Neural cell (in vitro differentiated cells): ENCODE measurements at regions not wholly inside any gene's neighbourhood (a gene's known extent, or its start where the extent isn't known, plus 50 kb on each side); places are given as distances from the start of the nearest gene placed in this dataset.

ENCODE experiments used
- RAD21 ChIP-seq: fragments of 450-650 bp; conservative IDR thresholded peaks from 2 replicates; pipeline ENCODE4 v1.6.1; 2014; ENCODE audit warnings: antibody characterized with exemption, mild to moderate bottlenecking, moderate library complexity
- TF ChIP-seq, protein P1 (sequence below): IDR thresholded peaks from 2 replicates; pipeline ENCODE4 v1.6.1; 2012; ENCODE audit warnings: borderline replicate concordance

DNA sequence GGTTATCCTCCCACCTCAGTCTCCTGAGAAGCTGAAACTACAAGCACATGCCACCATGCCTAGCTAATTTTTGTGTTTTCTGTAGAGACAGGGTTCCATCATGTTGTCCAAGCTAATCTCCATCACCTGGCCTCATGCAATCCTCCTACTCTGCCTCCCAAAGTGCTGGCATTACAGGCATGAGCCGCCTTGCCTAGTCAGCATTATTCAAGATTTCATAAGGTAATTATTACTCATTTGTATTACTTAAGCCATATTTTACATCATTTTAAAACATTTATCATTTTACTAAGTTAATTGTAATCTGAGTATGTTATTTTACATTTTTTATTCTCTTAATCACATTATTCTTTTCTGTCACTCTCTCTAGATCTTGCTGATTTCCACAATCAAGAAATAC is 1575.6 kb downstream of the NCAM2 start:
- TF ChIP-seq, protein P1, sequence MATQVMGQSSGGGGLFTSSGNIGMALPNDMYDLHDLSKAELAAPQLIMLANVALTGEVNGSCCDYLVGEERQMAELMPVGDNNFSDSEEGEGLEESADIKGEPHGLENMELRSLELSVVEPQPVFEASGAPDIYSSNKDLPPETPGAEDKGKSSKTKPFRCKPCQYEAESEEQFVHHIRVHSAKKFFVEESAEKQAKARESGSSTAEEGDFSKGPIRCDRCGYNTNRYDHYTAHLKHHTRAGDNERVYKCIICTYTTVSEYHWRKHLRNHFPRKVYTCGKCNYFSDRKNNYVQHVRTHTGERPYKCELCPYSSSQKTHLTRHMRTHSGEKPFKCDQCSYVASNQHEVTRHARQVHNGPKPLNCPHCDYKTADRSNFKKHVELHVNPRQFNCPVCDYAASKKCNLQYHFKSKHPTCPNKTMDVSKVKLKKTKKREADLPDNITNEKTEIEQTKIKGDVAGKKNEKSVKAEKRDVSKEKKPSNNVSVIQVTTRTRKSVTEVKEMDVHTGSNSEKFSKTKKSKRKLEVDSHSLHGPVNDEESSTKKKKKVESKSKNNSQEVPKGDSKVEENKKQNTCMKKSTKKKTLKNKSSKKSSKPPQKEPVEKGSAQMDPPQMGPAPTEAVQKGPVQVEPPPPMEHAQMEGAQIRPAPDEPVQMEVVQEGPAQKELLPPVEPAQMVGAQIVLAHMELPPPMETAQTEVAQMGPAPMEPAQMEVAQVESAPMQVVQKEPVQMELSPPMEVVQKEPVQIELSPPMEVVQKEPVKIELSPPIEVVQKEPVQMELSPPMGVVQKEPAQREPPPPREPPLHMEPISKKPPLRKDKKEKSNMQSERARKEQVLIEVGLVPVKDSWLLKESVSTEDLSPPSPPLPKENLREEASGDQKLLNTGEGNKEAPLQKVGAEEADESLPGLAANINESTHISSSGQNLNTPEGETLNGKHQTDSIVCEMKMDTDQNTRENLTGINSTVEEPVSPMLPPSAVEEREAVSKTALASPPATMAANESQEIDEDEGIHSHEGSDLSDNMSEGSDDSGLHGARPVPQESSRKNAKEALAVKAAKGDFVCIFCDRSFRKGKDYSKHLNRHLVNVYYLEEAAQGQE, result no peak
- TF ChIP-seq RAD21, result no peak
